ENCODE measurements at regions not wholly inside any gene's neighbourhood (a gene's known extent, or its start where the extent isn't known, plus 50 kb on each side); places are given as distances from the start of the nearest gene placed in this dataset.
A peak's percentile ranks its signal among the peaks of the same experiment; 100 is the strongest.

- no peak for DNase-seq
Observed at GRCh38 chr13:21823416-21823815, 152.5 kb downstream of the FGF9 start.

- no peak for DNase-seq
Observed at GRCh38 chr13:21823949-21824348, 153.1 kb downstream of the FGF9 start.

- DNase-seq = no peak
Observed at GRCh38 chr13:21825186-21825585, 154.3 kb downstream of the FGF9 start.

- DNase-seq = no peak
Observed at GRCh38 chr13:21825801-21826200, 154.9 kb downstream of the FGF9 start.

GRCh38 chr13:21826214-21827015, 155.5 kb downstream of the FGF9 start:
- DNase-seq = no peak

GRCh38 chr13:21831654-21832324, 160.9 kb downstream of the FGF9 start:
- DNase-seq = no peak

GRCh38 chr13:21833921-21834320, 163.0 kb downstream of the FGF9 start:
- no peak for DNase-seq

GRCh38 chr13:21834521-21834920, 163.6 kb downstream of the FGF9 start:
- no peak for DNase-seq

GRCh38 chr13:21837288-21837687, 166.4 kb downstream of the FGF9 start:
- DNase-seq = no peak

GRCh38 chr13:21837841-21838551, 167.1 kb downstream of the FGF9 start:
- no peak for DNase-seq

- no peak for DNase-seq
Observed at GRCh38 chr13:21846605-21847004, 175.7 kb downstream of the FGF9 start.

GRCh38 chr13:21849323-21849722, 178.4 kb downstream of the FGF9 start:
- peak; percentile 27 for DNase-seq

GRCh38 chr13:21850013-21851006, 179.4 kb downstream of the FGF9 start:
- no peak for DNase-seq

- no peak for DNase-seq
Observed at GRCh38 chr13:21852043-21852442, 181.2 kb downstream of the FGF9 start.

- no peak for DNase-seq
Observed at GRCh38 chr13:21853779-21854178, 182.9 kb downstream of the FGF9 start.

GRCh38 chr13:21868823-21869222, 197.9 kb downstream of the FGF9 start:
- no peak for DNase-seq

GRCh38 chr13:21871382-21871781, 200.5 kb downstream of the FGF9 start:
- DNase-seq = no peak

- no peak for DNase-seq
Observed at GRCh38 chr13:21871919-21872318, 201.0 kb downstream of the FGF9 start.

- DNase-seq = no peak
Observed at GRCh38 chr13:21872795-21873194, 201.9 kb downstream of the FGF9 start.

- DNase-seq = no peak
Observed at GRCh38 chr13:21875116-21875515, 204.2 kb downstream of the FGF9 start.

GRCh38 chr13:21879263-21879914, 208.5 kb downstream of the FGF9 start:
- DNase-seq = no peak

- no peak for DNase-seq
Observed at GRCh38 chr13:21882766-21883165, 211.9 kb downstream of the FGF9 start.
